ENCODE measurements at regions not wholly inside any gene's neighbourhood (a gene's known extent, or its start where the extent isn't known, plus 50 kb on each side); places are given as distances from the start of the nearest gene placed in this dataset.

GRCh38 chr2:126579868-126580267 lies 76.1 kb upstream of the GYPC start:
- TF ChIP-seq POLR2A (IDR thresholded peaks at IDR 0.05) (no peak), CTCF (IDR thresholded peaks at IDR 0.05) (no peak)
